ENCODE measurements at regions not wholly inside any gene's neighbourhood (a gene's known extent, or its start where the extent isn't known, plus 50 kb on each side); places are given as distances from the start of the nearest gene placed in this dataset.

DNA sequence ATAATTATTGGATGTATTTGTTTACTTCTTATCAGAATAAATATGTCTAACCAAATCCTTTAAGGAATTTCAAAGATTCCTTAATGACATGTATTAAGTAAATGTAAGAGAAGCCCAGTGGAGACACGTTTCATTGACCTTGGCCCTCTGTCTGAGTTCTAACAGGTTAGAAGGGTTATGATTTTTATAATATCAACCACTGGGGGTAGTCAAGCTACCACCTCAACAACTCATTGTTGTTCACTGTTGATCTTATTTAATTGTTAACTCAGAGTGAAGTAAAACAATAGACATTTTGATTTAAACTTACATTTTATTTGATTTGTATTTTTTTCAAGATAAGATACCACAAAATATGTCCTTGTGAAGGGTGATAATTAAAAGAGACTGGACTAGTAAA lies 499.2 kb upstream of the COX7C start:
- no peak for TF ChIP-seq EZH2 (IDR thresholded peaks at IDR 0.05; ENCODE audit: low read depth)
- TF ChIP-seq, protein P1, sequence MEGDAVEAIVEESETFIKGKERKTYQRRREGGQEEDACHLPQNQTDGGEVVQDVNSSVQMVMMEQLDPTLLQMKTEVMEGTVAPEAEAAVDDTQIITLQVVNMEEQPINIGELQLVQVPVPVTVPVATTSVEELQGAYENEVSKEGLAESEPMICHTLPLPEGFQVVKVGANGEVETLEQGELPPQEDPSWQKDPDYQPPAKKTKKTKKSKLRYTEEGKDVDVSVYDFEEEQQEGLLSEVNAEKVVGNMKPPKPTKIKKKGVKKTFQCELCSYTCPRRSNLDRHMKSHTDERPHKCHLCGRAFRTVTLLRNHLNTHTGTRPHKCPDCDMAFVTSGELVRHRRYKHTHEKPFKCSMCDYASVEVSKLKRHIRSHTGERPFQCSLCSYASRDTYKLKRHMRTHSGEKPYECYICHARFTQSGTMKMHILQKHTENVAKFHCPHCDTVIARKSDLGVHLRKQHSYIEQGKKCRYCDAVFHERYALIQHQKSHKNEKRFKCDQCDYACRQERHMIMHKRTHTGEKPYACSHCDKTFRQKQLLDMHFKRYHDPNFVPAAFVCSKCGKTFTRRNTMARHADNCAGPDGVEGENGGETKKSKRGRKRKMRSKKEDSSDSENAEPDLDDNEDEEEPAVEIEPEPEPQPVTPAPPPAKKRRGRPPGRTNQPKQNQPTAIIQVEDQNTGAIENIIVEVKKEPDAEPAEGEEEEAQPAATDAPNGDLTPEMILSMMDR (conservative IDR thresholded peaks at IDR 0.05): peak; percentile 41
- ChIA-PET POLR2A (ENCODE audit: unreplicated experiment) (no interaction called here), CTCF (no interaction called here)
- no peak for DNase-seq
- intact Hi-C loops (cut with micrococcal nuclease; ENCODE audit: unreplicated experiment): no loop called here
- H3K4me1 ChIP-seq (replicated peaks; ENCODE audit: insufficient read depth): no peaks in the 10 kb centered on the region
- H3K79me2 ChIP-seq (ENCODE audit: low read depth): no peaks in the 10 kb centered on the region
- BruUV-seq (replicated peaks): no TSS peak
- H2AFZ ChIP-seq: no peak overlapping the region
- H3K36me3 ChIP-seq (ENCODE audit: low read depth): no peaks in the 10 kb centered on the region
- no peaks in the 10 kb centered on the region for H3K9me2 ChIP-seq (ENCODE audit: insufficient read depth)
- H3K9me3 ChIP-seq (ENCODE audit: insufficient read depth, low read depth): no peaks in the 10 kb centered on the region
- no peak overlapping the region for H3K4me2 ChIP-seq
- H3F3A ChIP-seq (ENCODE audit: insufficient read depth, low read depth): no peaks in the 10 kb centered on the region
- H3K27ac ChIP-seq: no peak overlapping the region
- H3K4me3 ChIP-seq: no peak overlapping the region
- no peaks in the 10 kb centered on the region for H4K20me1 ChIP-seq (ENCODE audit: insufficient read depth)
- H3K27me3 ChIP-seq (ENCODE audit: insufficient read depth, low read depth): no peaks in the 10 kb centered on the region

DNA sequence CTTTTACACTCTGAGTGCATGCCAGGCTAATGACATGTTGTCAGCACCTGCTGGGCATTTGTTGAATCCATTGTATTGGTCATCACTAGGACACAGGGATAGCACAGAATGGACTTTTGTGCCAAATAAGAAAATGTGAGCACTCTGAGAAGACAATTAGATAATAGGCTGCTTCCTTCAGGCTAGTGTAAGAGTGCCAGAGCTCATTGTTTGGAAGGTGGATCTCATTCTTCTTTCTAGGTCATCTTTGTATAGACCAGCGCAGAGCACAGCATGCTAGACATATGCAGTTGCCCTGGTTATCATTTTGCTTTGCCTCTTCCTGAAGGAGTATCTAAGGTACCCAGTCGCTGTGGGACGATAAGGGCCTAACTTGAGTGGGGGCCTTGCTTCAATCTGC lies 493.4 kb upstream of the COX7C start:
- Histone ChIP-seq H3K36me3 (ENCODE audit: low read depth) (no peaks in the 10 kb centered on the region), H3K4me2 (no peak overlapping the region), H3K9me3 (ENCODE audit: insufficient read depth, low read depth) (no peaks in the 10 kb centered on the region), H3K4me3 (no peak overlapping the region), H3K79me2 (ENCODE audit: low read depth) (no peaks in the 10 kb centered on the region), H3K27ac (no peak overlapping the region), H4K20me1 (ENCODE audit: insufficient read depth) (no peaks in the 10 kb centered on the region), H3K9me2 (ENCODE audit: insufficient read depth) (no peaks in the 10 kb centered on the region), H2AFZ (no peak overlapping the region), H3K27me3 (ENCODE audit: insufficient read depth, low read depth) (no peaks in the 10 kb centered on the region), H3F3A (ENCODE audit: insufficient read depth, low read depth) (no peaks in the 10 kb centered on the region), H3K4me1 (replicated peaks; ENCODE audit: insufficient read depth) (no peaks in the 10 kb centered on the region)
- no peak for DNase-seq
- POLR2A ChIA-PET (ENCODE audit: unreplicated experiment): no interaction called here
- CTCF ChIA-PET: no interaction called here
- TF ChIP-seq EZH2 (IDR thresholded peaks at IDR 0.05; ENCODE audit: low read depth): no peak
- TF ChIP-seq, protein P1 (conservative IDR thresholded peaks at IDR 0.05): no peak
- BruUV-seq (replicated peaks): no TSS peak
- intact Hi-C loops (cut with micrococcal nuclease; ENCODE audit: unreplicated experiment): no loop called here

DNA sequence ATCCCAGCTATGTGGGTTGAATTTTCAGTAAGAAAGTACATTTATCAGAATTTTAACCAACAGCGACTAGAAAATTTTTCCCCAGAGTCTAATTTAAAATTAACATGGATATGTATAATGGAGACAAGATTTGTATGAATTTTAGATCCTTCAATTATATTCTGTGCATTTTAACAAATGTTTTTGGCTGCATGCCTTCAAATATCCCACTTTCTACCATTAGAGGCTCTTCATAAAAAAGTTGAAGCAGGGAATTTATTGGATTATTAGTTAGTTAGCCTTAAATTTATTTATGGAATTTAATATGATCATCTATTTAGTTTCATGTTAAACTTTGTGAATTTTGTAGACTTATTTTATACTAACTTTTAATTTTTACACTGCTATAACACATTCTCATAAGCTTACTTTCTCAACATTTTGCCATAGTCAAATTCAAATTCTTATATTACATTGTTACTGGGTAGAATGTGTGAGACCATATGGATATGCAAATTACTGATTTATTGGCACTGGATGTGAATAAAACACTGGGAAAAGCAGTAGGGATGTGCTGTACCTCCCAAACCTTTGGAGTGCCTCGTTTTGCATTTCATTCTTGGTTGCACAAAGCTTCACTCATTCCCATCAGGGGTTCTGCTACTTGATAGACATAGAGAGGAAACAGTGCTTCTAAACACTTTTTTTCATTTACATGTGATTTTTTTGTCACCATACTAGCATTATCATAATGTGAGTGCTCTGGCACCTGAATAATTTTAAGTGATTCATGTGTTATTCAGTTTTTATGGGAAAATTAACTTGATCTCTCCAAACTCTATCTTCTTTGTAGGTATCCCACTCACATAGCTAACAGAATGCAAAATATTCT lies 491.8 kb upstream of the COX7C start:
- intact Hi-C loops (cut with micrococcal nuclease; ENCODE audit: unreplicated experiment): no loop called here
- POLR2A ChIA-PET (ENCODE audit: unreplicated experiment): no interaction called here

More for the DNA sequence above, 491.8 kb upstream of the COX7C start:
- H3K4me3 ChIP-seq: no peak overlapping the region
- no peaks in the 10 kb centered on the region for H3K27me3 ChIP-seq (ENCODE audit: insufficient read depth, low read depth)
- CTCF ChIA-PET: no interaction called here
- DNase-seq: no peak
- no peaks in the 10 kb centered on the region for H3F3A ChIP-seq (ENCODE audit: insufficient read depth, low read depth)
- H2AFZ ChIP-seq: no peak overlapping the region
- H3K27ac ChIP-seq: no peak overlapping the region
- no peak overlapping the region for H3K4me2 ChIP-seq
- no peaks in the 10 kb centered on the region for H3K36me3 ChIP-seq (ENCODE audit: low read depth)
- no peaks in the 10 kb centered on the region for H3K9me2 ChIP-seq (ENCODE audit: insufficient read depth)
- no peak for TF ChIP-seq EZH2 (IDR thresholded peaks at IDR 0.05; ENCODE audit: low read depth)
- TF ChIP-seq, protein P1 (conservative IDR thresholded peaks at IDR 0.05): no peak
- H3K9me3 ChIP-seq (ENCODE audit: insufficient read depth, low read depth): no peaks in the 10 kb centered on the region
- no TSS peak for BruUV-seq (replicated peaks)
- H3K79me2 ChIP-seq (ENCODE audit: low read depth): no peaks in the 10 kb centered on the region
- no peaks in the 10 kb centered on the region for H4K20me1 ChIP-seq (ENCODE audit: insufficient read depth)
- no peaks in the 10 kb centered on the region for H3K4me1 ChIP-seq (replicated peaks; ENCODE audit: insufficient read depth)
